ENCODE measurements at regions not wholly inside any gene's neighbourhood (a gene's known extent, or its start where the extent isn't known, plus 50 kb on each side); places are given as distances from the start of the nearest gene placed in this dataset.

GRCh38 chr12:124420041-124420995 lies 125.4 kb downstream of the RFLNA start:
- no peak overlapping the region for H3K4me3 ChIP-seq (ENCODE audit: low read depth, low read length)
- no peak for TF ChIP-seq CTCF (IDR thresholded peaks at IDR 0.05; ENCODE audit: borderline replicate concordance, insufficient read depth, low read depth, low read length)

GRCh38 chr12:124419292-124420040 lies 124.6 kb downstream of the RFLNA start:
- no peak for TF ChIP-seq CTCF (IDR thresholded peaks at IDR 0.05; ENCODE audit: borderline replicate concordance, insufficient read depth, low read depth, low read length)
- H3K4me3 ChIP-seq (ENCODE audit: low read depth, low read length), result no peak overlapping the region

- TF ChIP-seq CTCF (IDR thresholded peaks at IDR 0.05; ENCODE audit: borderline replicate concordance, insufficient read depth, low read depth, low read length), result no peak
- no peak overlapping the region for H3K4me3 ChIP-seq (ENCODE audit: low read depth, low read length)
These were observed 123.9 kb downstream of the RFLNA start for GRCh38 chr12:124418791-124419190.

- H3K4me3 ChIP-seq (ENCODE audit: low read depth, low read length), result no peak overlapping the region
- no peak for TF ChIP-seq CTCF (IDR thresholded peaks at IDR 0.05; ENCODE audit: borderline replicate concordance, insufficient read depth, low read depth, low read length)
These were observed 123.3 kb downstream of the RFLNA start for GRCh38 chr12:124418156-124418555.

- no peak overlapping the region for H3K4me3 ChIP-seq (ENCODE audit: low read depth, low read length)
- TF ChIP-seq CTCF (IDR thresholded peaks at IDR 0.05; ENCODE audit: borderline replicate concordance, insufficient read depth, low read depth, low read length), result no peak
These were observed 121.9 kb downstream of the RFLNA start for GRCh38 chr12:124416516-124417395.

- TF ChIP-seq CTCF (IDR thresholded peaks at IDR 0.05; ENCODE audit: borderline replicate concordance, insufficient read depth, low read depth, low read length), result no peak
- no peak overlapping the region for H3K4me3 ChIP-seq (ENCODE audit: low read depth, low read length)
These were observed 120.2 kb downstream of the RFLNA start for GRCh38 chr12:124415064-124415463.

Data from GM12875 (cell line).